GM12872 (cell line): ENCODE measurements at regions not wholly inside any gene's neighbourhood (a gene's known extent, or its start where the extent isn't known, plus 50 kb on each side); places are given as distances from the start of the nearest gene placed in this dataset.

Experiments
- CTCF ChIP-seq: IDR thresholded peaks from 3 replicates; pipeline ENCODE4 v1.5.1; 2011; ENCODE audit warnings: low read depth, mild to moderate bottlenecking, low read length, moderate library complexity; ENCODE audit not compliant: insufficient read depth

DNA sequence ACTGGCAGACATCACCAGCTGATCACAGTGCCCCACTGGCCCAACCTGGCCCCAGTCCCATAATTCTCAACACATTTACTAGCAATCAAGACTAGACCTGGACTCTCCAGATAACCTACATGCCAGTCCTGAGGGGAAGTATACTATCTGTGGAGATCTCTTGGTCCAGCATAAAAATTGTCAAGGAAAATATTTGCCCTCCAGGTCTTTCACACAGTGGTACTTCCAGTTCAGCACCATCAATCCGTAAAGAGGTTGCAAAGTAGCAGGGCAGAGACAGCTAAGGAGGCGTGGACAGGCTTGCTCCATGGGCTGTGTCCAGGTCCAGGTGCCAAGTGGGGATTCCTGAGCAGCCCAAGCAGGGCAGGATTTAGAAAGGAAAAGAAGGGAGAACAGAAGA lies 143.6 kb upstream of the BACE2 start:
- no peak for TF ChIP-seq CTCF

GRCh38 chr21:41024746-41025254 lies 143.2 kb upstream of the BACE2 start:
- no peak for TF ChIP-seq CTCF

GRCh38 chr21:41029571-41029970 lies 138.4 kb upstream of the BACE2 start:
- no peak for TF ChIP-seq CTCF

DNA sequence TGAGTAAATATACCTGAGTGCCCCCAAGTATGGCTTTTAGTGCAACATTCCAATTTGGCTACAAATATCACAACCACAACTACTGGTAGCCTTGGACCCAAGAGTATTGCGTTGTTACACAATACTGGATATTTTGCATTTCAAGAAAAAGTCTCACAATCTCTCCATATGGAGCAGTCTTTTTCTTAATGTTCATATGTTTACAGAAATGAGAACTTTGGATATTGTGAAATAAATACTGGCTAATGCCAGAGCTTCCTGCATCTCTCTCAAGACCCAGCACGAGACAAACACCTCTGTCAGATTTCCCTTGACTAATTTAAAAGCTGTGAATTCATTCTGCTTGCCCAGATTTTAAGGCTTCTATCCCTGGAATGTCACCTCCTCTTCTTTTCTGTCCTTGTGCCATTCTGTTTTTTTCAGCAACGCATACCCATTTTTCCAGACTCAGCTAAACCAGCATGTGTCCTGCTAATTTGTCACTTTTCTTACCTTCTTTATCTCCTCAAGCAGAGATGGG lies 136.2 kb upstream of the BACE2 start:
- TF ChIP-seq CTCF = no peak

DNA sequence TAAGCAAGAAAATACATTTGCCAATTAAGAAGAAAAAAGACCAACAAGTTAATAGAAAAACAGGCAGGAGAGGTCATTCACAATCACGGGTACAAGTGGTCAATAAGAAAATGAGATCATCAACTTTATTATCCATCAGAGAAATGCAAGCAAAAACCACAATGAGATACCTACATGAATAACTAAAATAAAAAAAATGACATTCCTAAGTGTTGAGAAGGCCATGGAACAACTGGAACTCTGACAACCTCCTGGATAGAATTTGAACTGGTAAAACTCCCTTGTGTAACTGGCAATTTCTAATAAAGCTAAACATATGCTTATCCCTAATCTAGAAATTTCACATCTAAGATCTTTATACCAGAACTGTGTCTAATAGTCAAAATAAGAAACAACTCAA lies 135.4 kb upstream of the BACE2 start:
- TF ChIP-seq CTCF = no peak

- TF ChIP-seq CTCF = no peak
These were observed 130.7 kb upstream of the BACE2 start for GRCh38 chr21:41037212-41037611.

- TF ChIP-seq CTCF = no peak
These were observed 130.0 kb upstream of the BACE2 start for GRCh38 chr21:41037936-41038335.
